SU-DHL-6 (cell line): ENCODE measurements at regions not wholly inside any gene's neighbourhood (a gene's known extent, or its start where the extent isn't known, plus 50 kb on each side); places are given as distances from the start of the nearest gene placed in this dataset.
"Not testable (repeated sequence)": the region's sequence is repeated elsewhere in the genome, so short reads cannot be mapped to it uniquely, and the experiment has no call there.

Experiments used
- CTCF ChIP-seq: fragments of 200-600 bp; sonication (generic); IDR thresholded peaks from one replicate; pipeline ENCODE4 v1.5.1; 2017; ENCODE audit warnings: antibody characterized with exemption, mild to moderate bottlenecking, low read length, moderate library complexity; ENCODE audit not compliant: insufficient read depth, poor library complexity, severe bottlenecking
- EZH2phosphoT487 ChIP-seq: fragments of 200-600 bp; sonication (generic), shearing (Covaris generic); conservative IDR thresholded peaks from 2 replicates; pipeline ENCODE4 v1.6.1; 2018; ENCODE audit warnings: mild to moderate bottlenecking, antibody characterized with exemption, low read length, moderate library complexity, mixed read lengths

DNA sequence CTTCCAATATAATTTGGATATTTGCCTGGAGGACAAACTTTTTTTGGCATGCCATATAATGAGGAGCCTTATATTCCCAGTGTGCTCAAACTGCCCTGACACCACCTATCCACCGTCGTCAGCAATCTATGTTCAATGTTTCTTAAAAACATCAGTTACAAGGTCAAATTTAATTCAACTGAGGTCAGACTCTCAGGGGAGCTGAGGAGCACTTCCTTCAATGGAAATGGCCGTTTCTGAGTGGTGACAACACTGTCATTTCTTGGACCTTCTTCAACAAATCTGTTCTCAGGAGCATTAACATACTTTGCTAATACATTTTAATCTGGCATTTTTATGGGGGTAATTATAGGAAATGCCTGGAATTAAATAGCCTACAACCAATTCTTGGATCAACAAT is 90.8 kb upstream of the FBXO28 start:
- not testable (repeated sequence) for TF ChIP-seq CTCF, EZH2phosphoT487
